H9 (cell line): ENCODE measurements at regions not wholly inside any gene's neighbourhood (a gene's known extent, or its start where the extent isn't known, plus 50 kb on each side); places are given as distances from the start of the nearest gene placed in this dataset.
"Not testable (repeated sequence)": the region's sequence is repeated elsewhere in the genome, so short reads cannot be mapped to it uniquely, and the experiment has no call there.

Experiments
- DNase-seq: peaks from one replicate; pipeline ENCODE4 v3.0.0-alpha.2; 2017
- H2AFZ ChIP-seq: one replicate; pipeline ENCODE4 v1.6.1; 2013; ENCODE audit warnings: mild to moderate bottlenecking, low read length, control low read depth, moderate library complexity
- H2AK5ac ChIP-seq: 2 replicates; pipeline ENCODE4 v1.6.1; 2013; ENCODE audit warnings: low read length, control low read depth, mixed read lengths; ENCODE audit not compliant: insufficient read length
- H2BK120ac ChIP-seq: one replicate; pipeline ENCODE4 v1.6.1; 2013; ENCODE audit warnings: low read depth, mild to moderate bottlenecking, low read length, control low read depth, inconsistent platforms; ENCODE audit not compliant: poor library complexity, severe bottlenecking
- H2BK12ac ChIP-seq: 2 replicates; pipeline ENCODE4 v1.6.1; 2013; ENCODE audit warnings: low read length, control low read depth, mixed read lengths, low read depth; ENCODE audit not compliant: insufficient read length
- H2BK15ac ChIP-seq: 2 replicates; pipeline ENCODE4 v1.6.1; 2013; ENCODE audit warnings: low read depth, low read length, control low read depth
- H2BK20ac ChIP-seq: one replicate; pipeline ENCODE4 v1.6.1; 2013; ENCODE audit warnings: low read depth, mild to moderate bottlenecking, low read length, control low read depth, inconsistent platforms; ENCODE audit not compliant: poor library complexity, severe bottlenecking
- H2BK5ac ChIP-seq: 2 replicates; pipeline ENCODE4 v1.6.1; 2013; ENCODE audit warnings: low read length, control low read depth, mixed read lengths; ENCODE audit not compliant: insufficient read length
- H3K14ac ChIP-seq: 2 replicates; pipeline ENCODE4 v1.6.1; 2013; ENCODE audit warnings: low read length, control low read depth; ENCODE audit not compliant: insufficient read depth
- H3K18ac ChIP-seq: 2 replicates; pipeline ENCODE4 v1.6.1; 2013; ENCODE audit warnings: low read depth, mild to moderate bottlenecking, mixed read lengths, low read length, control low read depth; ENCODE audit not compliant: insufficient read length
- H3K23ac ChIP-seq: 2 replicates; pipeline ENCODE4 v1.6.1; 2013; ENCODE audit warnings: low read length, control low read depth, mixed read lengths, low read depth; ENCODE audit not compliant: insufficient read length
- H3K23me2 ChIP-seq: 2 replicates; pipeline ENCODE4 v1.6.1; 2013; ENCODE audit warnings: low read depth, mild to moderate bottlenecking, mixed read lengths, low read length, control low read depth; ENCODE audit not compliant: insufficient read length, poor library complexity, severe bottlenecking
- H3K27ac ChIP-seq: 2 replicates; pipeline ENCODE4 v1.5.1; 2013; ENCODE audit warnings: low read length, control low read depth, mixed read lengths, low read depth; ENCODE audit not compliant: insufficient read length
- H3K27me3 ChIP-seq: 2 replicates; pipeline ENCODE4 v1.6.1; 2013; ENCODE audit warnings: low read length, control low read depth, inconsistent platforms; ENCODE audit not compliant: insufficient read depth
- H3K4ac ChIP-seq: 2 replicates; pipeline ENCODE4 v1.6.1; 2013; ENCODE audit warnings: low read depth, mild to moderate bottlenecking, control low read depth, inconsistent platforms, low read length, moderate library complexity
- H3K4me1 ChIP-seq: 2 replicates; pipeline ENCODE4 v1.6.1; 2013; ENCODE audit warnings: low read length, control low read depth, inconsistent platforms; ENCODE audit not compliant: insufficient read depth
- H3K4me2 ChIP-seq: 2 replicates; pipeline ENCODE4 v1.6.1; 2013; ENCODE audit warnings: low read length, control low read depth, mixed read lengths; ENCODE audit not compliant: insufficient read length, insufficient read depth
- H3K56ac ChIP-seq: 2 replicates; pipeline ENCODE4 v1.6.1; 2013; ENCODE audit warnings: low read depth, mild to moderate bottlenecking, mixed read lengths, low read length, control low read depth; ENCODE audit not compliant: insufficient read length
- H3K79me1 ChIP-seq: 2 replicates; pipeline ENCODE4 v1.6.1; 2013; ENCODE audit warnings: low read depth, mild to moderate bottlenecking, moderate library complexity, low read length, control low read depth, inconsistent platforms; ENCODE audit not compliant: insufficient read depth, poor library complexity, severe bottlenecking
- H3K79me2 ChIP-seq: 2 replicates; pipeline ENCODE4 v1.6.1; 2013; ENCODE audit warnings: low read length, control low read depth, inconsistent platforms; ENCODE audit not compliant: insufficient read depth
- H3K9ac ChIP-seq: 2 replicates; pipeline ENCODE4 v1.6.1; 2013; ENCODE audit warnings: low read length, control low read depth, mixed read lengths; ENCODE audit not compliant: insufficient read length; ENCODE audit errors: extremely low read depth
- H3K9me3 ChIP-seq: one replicate; pipeline ENCODE4 v1.6.1; 2013; ENCODE audit warnings: low read depth, low read length, inconsistent platforms; ENCODE audit not compliant: control insufficient read depth
- H3T11ph ChIP-seq: one replicate; pipeline ENCODE4 v1.6.1; 2013; ENCODE audit warnings: mild to moderate bottlenecking, low read length, control low read depth, inconsistent platforms
- H4K20me1 ChIP-seq: one replicate; pipeline ENCODE4 v1.6.1; 2013; ENCODE audit not compliant: control insufficient read depth, insufficient read length, insufficient read depth
- H4K5ac ChIP-seq: 2 replicates; pipeline ENCODE4 v1.6.1; 2013; ENCODE audit warnings: low read depth, mild to moderate bottlenecking, mixed read lengths, low read length, control low read depth; ENCODE audit not compliant: insufficient read length
- H4K8ac ChIP-seq: replicated peaks from 2 replicates; pipeline ENCODE4 v1.6.1; 2013; ENCODE audit warnings: low read length, control low read depth, mixed read lengths, low read depth; ENCODE audit not compliant: insufficient read length
- H4K91ac ChIP-seq: 2 replicates; pipeline ENCODE4 v1.6.1; 2013; ENCODE audit warnings: low read depth, mild to moderate bottlenecking, moderate library complexity, mixed read lengths, low read length, control low read depth; ENCODE audit not compliant: insufficient read length
- H3K27ac Mint-ChIP-seq, 3 experiments: 2 replicates in 2 of 3; 3 replicates in 1 of 3; pipeline ENCODE4 v1.8.0; 2020 to 2021; ENCODE audit warnings: mixed read lengths in 3 of 3, mild to moderate bottlenecking in 1 of 3, moderate library complexity in 1 of 3
- H3K27me3 Mint-ChIP-seq: 2 replicates; pipeline ENCODE4 v1.8.0; 2021; ENCODE audit warnings: low read depth, mild to moderate bottlenecking, moderate library complexity, mixed read lengths
- H3K36me3 Mint-ChIP-seq, 3 experiments: 2 replicates in 2 of 3; 3 replicates in 1 of 3; pipeline ENCODE4 v1.8.0; 2020 to 2021; ENCODE audit warnings: low read depth in 3 of 3, mixed read lengths in 3 of 3; ENCODE audit not compliant: insufficient read depth in 1 of 3
- H3K4me1 Mint-ChIP-seq, 2 experiments: 2 replicates each; pipeline ENCODE4 v1.8.0; 2020; ENCODE audit warnings: mixed read lengths in 2 of 2
- H3K4me3 Mint-ChIP-seq, 2 experiments: 2 replicates in 1 of 2; 3 replicates in 1 of 2; pipeline ENCODE4 v1.8.0; 2020 to 2021; ENCODE audit warnings: mild to moderate bottlenecking in 2 of 2, mixed read lengths in 2 of 2, moderate library complexity in 1 of 2
- H3K9me3 Mint-ChIP-seq, 2 experiments: 2 replicates in 1 of 2; 3 replicates in 1 of 2; pipeline ENCODE4 v1.8.0; 2020; ENCODE audit warnings: mild to moderate bottlenecking in 2 of 2, mixed read lengths in 2 of 2, moderate library complexity in 1 of 2
- WGBS: extraction: QIAGEN DNeasy Blood & Tissue Kit; methylation state at CpG from one replicate; pipeline ENCODE4 v1.1.7; 2013; ENCODE audit warnings: missing lambda C conversion rate, low lambda C conversion rate, mixed read lengths; ENCODE audit not compliant: insufficient read length; ENCODE audit errors: extremely low coverage; 5-methylcytosine and 5-hydroxymethylcytosine counted together
- TF ChIP-seq, protein P1 (sequence below): fragments of 200-600 bp; sonication (generic); conservative IDR thresholded peaks from 3 replicates; pipeline ENCODE4 v1.8.0; 2021; ENCODE audit warnings: antibody characterized with exemption, mild to moderate bottlenecking

DNA sequence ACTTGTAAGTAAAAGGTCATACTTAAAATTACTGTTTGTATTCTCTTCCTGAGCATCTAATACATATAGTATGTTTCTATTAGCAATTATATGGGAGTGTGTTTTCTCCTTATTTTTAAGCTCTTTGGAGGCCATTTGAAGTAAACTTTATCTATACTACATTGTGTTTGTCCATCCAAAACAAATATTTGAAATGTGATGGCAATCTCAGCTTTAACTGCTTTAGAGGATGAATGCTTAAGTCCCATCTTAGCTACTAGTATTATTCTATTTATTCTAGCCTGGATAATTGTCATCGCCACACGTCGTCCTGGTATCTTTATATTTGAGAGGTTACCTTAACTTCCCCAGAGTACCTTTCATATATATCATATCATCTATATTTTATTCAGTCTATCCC, 335.8 kb downstream of the NAF1 start:
- no peaks in the 10 kb centered on the region for H3K23me2 ChIP-seq

DNA sequence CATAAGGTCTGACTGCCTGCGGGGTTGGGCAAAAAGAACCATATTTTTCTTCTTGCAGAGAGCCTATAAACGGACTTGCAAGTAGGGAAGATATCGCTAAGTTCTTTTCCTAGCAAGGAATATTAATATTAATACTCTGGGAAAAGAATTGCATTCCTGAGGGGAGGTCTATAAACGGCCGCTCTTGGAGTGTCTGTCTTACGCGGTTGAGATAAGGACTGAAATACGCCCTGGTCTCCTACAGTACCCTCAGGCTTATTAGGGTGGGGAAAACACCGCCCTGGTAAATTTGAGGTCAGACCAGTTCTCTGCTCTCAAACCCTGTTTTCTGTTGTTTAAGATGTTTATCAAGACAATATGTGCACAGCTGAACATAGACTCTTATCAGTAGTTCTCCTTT, 349.3 kb downstream of the NAF1 start:
- H3K18ac ChIP-seq, H3K4me1 Mint-ChIP-seq, H3K79me1 ChIP-seq, H3K27ac Mint-ChIP-seq, H4K20me1 ChIP-seq, H4K91ac ChIP-seq, H2AFZ ChIP-seq, H2BK12ac ChIP-seq, H3K4me2 ChIP-seq, H4K5ac ChIP-seq, H3K4ac ChIP-seq, H3K36me3 Mint-ChIP-seq, H2BK15ac ChIP-seq, H3K4me3 Mint-ChIP-seq, H3K23me2 ChIP-seq, H3K27me3 ChIP-seq, H4K8ac ChIP-seq, H3K23ac ChIP-seq, H3T11ph ChIP-seq, H3K27me3 Mint-ChIP-seq, H2AK5ac ChIP-seq, DNase-seq, H2BK20ac ChIP-seq, H2BK5ac ChIP-seq, H3K79me2 ChIP-seq, H3K27ac ChIP-seq, H3K9me3 ChIP-seq, H3K56ac ChIP-seq, H3K14ac ChIP-seq, H2BK120ac ChIP-seq, H3K4me1 ChIP-seq, H3K9ac ChIP-seq: not testable (repeated sequence)
- no CpG with 5 or more reads among the region's 9 CpGs for WGBS
- H3K9me3 Mint-ChIP-seq, result peaks cover 6 to 22% of the 10 kb centered on the region in 2 experiments; a peak in 4 of 5 replicates

More for the DNA sequence above, 335.8 kb downstream of the NAF1 start:
- peaks cover 0 to 4% of the 10 kb centered on the region in 2 experiments; a peak in 1 of 4 replicates for H3K4me1 Mint-ChIP-seq
- Histone ChIP-seq H2BK120ac (no peak overlapping the region), H3K9me3 (no peaks in the 10 kb centered on the region), H3K4me1 (no peaks in the 10 kb centered on the region), H4K5ac (no peak overlapping the region), H4K8ac (no peak overlapping the region), H3K27ac (no peak overlapping the region), H4K91ac (no peak overlapping the region), H2BK20ac (no peak overlapping the region), H3K4ac (no peak overlapping the region), H3K56ac (no peak overlapping the region), H3K9ac (no peak overlapping the region), H2AK5ac (no peak overlapping the region), H2AFZ (no peak overlapping the region), H2BK5ac (no peak overlapping the region), H3K79me1 (no peaks in the 10 kb centered on the region), H3K79me2 (no peaks in the 10 kb centered on the region), H3K23ac (no peak overlapping the region), H3K27me3 (no peaks in the 10 kb centered on the region), H2BK15ac (no peak overlapping the region), H3T11ph (no peak overlapping the region), H4K20me1 (no peaks in the 10 kb centered on the region), H3K4me2 (no peak overlapping the region), H3K18ac (no peak overlapping the region), H2BK12ac (no peak overlapping the region), H3K14ac (no peak overlapping the region)
- H3K4me3 Mint-ChIP-seq, result no peak overlapping the region
- H3K9me3 Mint-ChIP-seq, result peaks cover 0 to 4% of the 10 kb centered on the region in 2 experiments; a peak in 2 of 5 replicates
- TF ChIP-seq, protein P1, sequence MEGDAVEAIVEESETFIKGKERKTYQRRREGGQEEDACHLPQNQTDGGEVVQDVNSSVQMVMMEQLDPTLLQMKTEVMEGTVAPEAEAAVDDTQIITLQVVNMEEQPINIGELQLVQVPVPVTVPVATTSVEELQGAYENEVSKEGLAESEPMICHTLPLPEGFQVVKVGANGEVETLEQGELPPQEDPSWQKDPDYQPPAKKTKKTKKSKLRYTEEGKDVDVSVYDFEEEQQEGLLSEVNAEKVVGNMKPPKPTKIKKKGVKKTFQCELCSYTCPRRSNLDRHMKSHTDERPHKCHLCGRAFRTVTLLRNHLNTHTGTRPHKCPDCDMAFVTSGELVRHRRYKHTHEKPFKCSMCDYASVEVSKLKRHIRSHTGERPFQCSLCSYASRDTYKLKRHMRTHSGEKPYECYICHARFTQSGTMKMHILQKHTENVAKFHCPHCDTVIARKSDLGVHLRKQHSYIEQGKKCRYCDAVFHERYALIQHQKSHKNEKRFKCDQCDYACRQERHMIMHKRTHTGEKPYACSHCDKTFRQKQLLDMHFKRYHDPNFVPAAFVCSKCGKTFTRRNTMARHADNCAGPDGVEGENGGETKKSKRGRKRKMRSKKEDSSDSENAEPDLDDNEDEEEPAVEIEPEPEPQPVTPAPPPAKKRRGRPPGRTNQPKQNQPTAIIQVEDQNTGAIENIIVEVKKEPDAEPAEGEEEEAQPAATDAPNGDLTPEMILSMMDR, result no peak
- no peak overlapping the region for H3K27ac Mint-ChIP-seq
- DNase-seq, result no peak
- no CpG with 5 or more reads among the region's 3 CpGs for WGBS
- H3K36me3 Mint-ChIP-seq, result no peaks in the 10 kb centered on the region
- H3K27me3 Mint-ChIP-seq, result no peaks in the 10 kb centered on the region
